Mesothelial cell of epicardium (in vitro differentiated cells): ENCODE measurements at regions not wholly inside any gene's neighbourhood (a gene's known extent, or its start where the extent isn't known, plus 50 kb on each side); places are given as distances from the start of the nearest gene placed in this dataset.
A peak's percentile ranks its signal among the peaks of the same experiment; 100 is the strongest.

ENCODE experiments used
- DNase-seq, 2 experiments: peaks; one replicate each; pipeline ENCODE4 v3.0.0; 2021; ENCODE audit warnings: low spot score in 2 of 2; ENCODE audit not compliant: unreplicated experiment in 2 of 2
- H3K27ac Mint-ChIP-seq: 2 replicates; pipeline ENCODE4 v1.8.0; 2021; ENCODE audit warnings: mixed read lengths
- H3K27me3 Mint-ChIP-seq: 2 replicates; pipeline ENCODE4 v1.8.0; 2021; ENCODE audit warnings: low read depth, mixed read lengths
- H3K36me3 Mint-ChIP-seq: 2 replicates; pipeline ENCODE4 v1.8.0; 2021; ENCODE audit warnings: mixed read lengths
- H3K4me1 Mint-ChIP-seq: 2 replicates; pipeline ENCODE4 v1.8.0; 2021; ENCODE audit warnings: mixed read lengths
- H3K4me3 Mint-ChIP-seq: 2 replicates; pipeline ENCODE4 v1.8.0; 2021; ENCODE audit warnings: mild to moderate bottlenecking, moderate library complexity, mixed read lengths
- H3K9me3 Mint-ChIP-seq: 2 replicates; pipeline ENCODE4 v1.8.0; 2021; ENCODE audit warnings: mixed read lengths
- CTCF ChIP-seq: fragments of 200-600 bp; sonication (generic); IDR thresholded peaks from one replicate; pipeline ENCODE4 v1.5.0; 2021; ENCODE audit warnings: antibody characterized with exemption; ENCODE audit not compliant: unreplicated experiment

- peaks cover 18% of the 10 kb centered on the region for H3K4me1 Mint-ChIP-seq
Measured at GRCh38 chr5:166024970-166025369, 2266.5 kb upstream of the WWC1 start.

GRCh38 chr5:166027582-166027981, 2263.9 kb upstream of the WWC1 start:
- no peak for DNase-seq
- Mint-ChIP-seq H3K27ac (no peak overlapping the region), H3K9me3 (peaks cover 8% of the 10 kb centered on the region), H3K36me3 (no peaks in the 10 kb centered on the region), H3K4me3 (no peak overlapping the region), H3K27me3 (no peaks in the 10 kb centered on the region), H3K4me1 (peaks cover 17% of the 10 kb centered on the region)
- no peak for TF ChIP-seq CTCF

More at GRCh38 chr5:166024970-166025369, 2266.5 kb upstream of the WWC1 start:
- no peaks in the 10 kb centered on the region for H3K36me3 Mint-ChIP-seq
- H3K9me3 Mint-ChIP-seq, result peaks cover 3% of the 10 kb centered on the region
- no peak for TF ChIP-seq CTCF
- no peaks in the 10 kb centered on the region for H3K27me3 Mint-ChIP-seq
- no peak for DNase-seq
- no peak overlapping the region for H3K4me3 Mint-ChIP-seq
- no peak overlapping the region for H3K27ac Mint-ChIP-seq

- DNase-seq, result no peak
- Mint-ChIP-seq H3K36me3 (no peaks in the 10 kb centered on the region), H3K4me1 (peaks cover 22% of the 10 kb centered on the region), H3K4me3 (no peak overlapping the region), H3K27ac (peak overlapping the region; percentile 64), H3K27me3 (no peaks in the 10 kb centered on the region), H3K9me3 (peaks cover 10% of the 10 kb centered on the region)
- no peak for TF ChIP-seq CTCF
Measured at GRCh38 chr5:166031926-166032325, 2259.5 kb upstream of the WWC1 start.

GRCh38 chr5:166032601-166033000, 2258.8 kb upstream of the WWC1 start:
- Mint-ChIP-seq H3K4me3 (no peak overlapping the region), H3K27me3 (no peaks in the 10 kb centered on the region), H3K9me3 (peaks cover 16% of the 10 kb centered on the region), H3K36me3 (no peaks in the 10 kb centered on the region), H3K27ac (peak overlapping the region; percentile 64), H3K4me1 (peaks cover 22% of the 10 kb centered on the region)
- no peak for TF ChIP-seq CTCF
- no peak for DNase-seq

GRCh38 chr5:166045961-166046360, 2245.5 kb upstream of the WWC1 start:
- Mint-ChIP-seq H3K4me3 (no peak overlapping the region), H3K4me1 (no peaks in the 10 kb centered on the region), H3K36me3 (no peaks in the 10 kb centered on the region), H3K9me3 (peaks cover 9% of the 10 kb centered on the region), H3K27ac (no peak overlapping the region), H3K27me3 (no peaks in the 10 kb centered on the region)
- TF ChIP-seq CTCF, result no peak
- DNase-seq, result no peak

- no peak for TF ChIP-seq CTCF
- no peak for DNase-seq
- Mint-ChIP-seq H3K4me3 (no peak overlapping the region), H3K27ac (no peak overlapping the region), H3K36me3 (no peaks in the 10 kb centered on the region), H3K9me3 (peaks cover 9% of the 10 kb centered on the region), H3K4me1 (no peaks in the 10 kb centered on the region), H3K27me3 (no peaks in the 10 kb centered on the region)
Measured at GRCh38 chr5:166046956-166047355, 2244.5 kb upstream of the WWC1 start.
